ENCODE measurements at regions not wholly inside any gene's neighbourhood (a gene's known extent, or its start where the extent isn't known, plus 50 kb on each side); places are given as distances from the start of the nearest gene placed in this dataset.

- TF ChIP-seq CTCF (IDR thresholded peaks at IDR 0.05): no peak
- TF ChIP-seq POLR2A (IDR thresholded peaks at IDR 0.05): no peak
Observed at GRCh38 chr1:184299796-184300195, 87.0 kb upstream of the C1orf21 start.
